A673 (cell line): ENCODE measurements at regions not wholly inside any gene's neighbourhood (a gene's known extent, or its start where the extent isn't known, plus 50 kb on each side); places are given as distances from the start of the nearest gene placed in this dataset.

Source experiments
- BruUV-seq: library from RNA; stranded (reverse); fragments of 400-500 nt; replicated peaks from 2 replicates; lab custom pipeline; 2021; lab: Mats Ljungman, UMichigan
- CTCF ChIA-PET: fragments of 300-600 bp; sonication (Branson Sonifier 250); formaldehyde crosslinking; loops from one replicate; lab custom pipeline; 2022; ENCODE audit warnings: antibody characterized with exemption; lab: Charles Lee
- POLR2A ChIA-PET: fragments of 300-600 bp; sonication (Branson Sonifier 250); formaldehyde crosslinking; loops from one replicate; lab custom pipeline; 2022; ENCODE audit warnings: antibody characterized with exemption; ENCODE audit not compliant: low non-redundant PET; lab: Charles Lee
- DNase-seq: peaks from one replicate; pipeline ENCODE4 v3.0.0-alpha.2; 2015; ENCODE audit warnings: low spot score
- H3K27ac ChIP-seq: fragments of 200-600 bp; sonication (generic); 2 replicates; pipeline ENCODE4 v1.5.1; 2016; ENCODE audit warnings: mixed run types, low read depth, mild to moderate bottlenecking, mixed read lengths, antibody characterized with exemption, low read length; ENCODE audit not compliant: poor library complexity, severe bottlenecking
- H3K27me3 ChIP-seq: fragments of 200-600 bp; sonication (generic); replicated peaks from 2 replicates; pipeline ENCODE4 v1.6.1; 2017; ENCODE audit warnings: mixed run types, low read depth, mild to moderate bottlenecking, mixed read lengths, antibody characterized with exemption, low read length; ENCODE audit not compliant: insufficient read depth, poor library complexity
- H3K36me3 ChIP-seq: fragments of 200-600 bp; sonication (generic); 2 replicates; pipeline ENCODE4 v1.6.1; 2016; ENCODE audit warnings: mixed run types, mild to moderate bottlenecking, mixed read lengths, antibody characterized with exemption, low read length; ENCODE audit not compliant: insufficient read depth, poor library complexity, severe bottlenecking
- H3K4me1 ChIP-seq: fragments of 200-600 bp; sonication (generic); 2 replicates; pipeline ENCODE4 v1.6.1; 2017; ENCODE audit warnings: mixed run types, mild to moderate bottlenecking, mixed read lengths, antibody characterized with exemption, low read length; ENCODE audit not compliant: insufficient read depth, poor library complexity, severe bottlenecking
- H3K4me3 ChIP-seq: fragments of 200-600 bp; sonication (generic); 2 replicates; pipeline ENCODE4 v1.5.1; 2016; ENCODE audit warnings: low read depth, mixed run types, mild to moderate bottlenecking, mixed read lengths, low read length; ENCODE audit not compliant: poor library complexity, severe bottlenecking
- H3K9me3 ChIP-seq: fragments of 200-600 bp; sonication (generic); 2 replicates; pipeline ENCODE4 v1.6.1; 2016; ENCODE audit warnings: mixed run types, low read depth, mild to moderate bottlenecking, mixed read lengths, antibody characterized with exemption, low read length; ENCODE audit not compliant: poor library complexity, severe bottlenecking
- EZH2 ChIP-seq: fragments of 200-600 bp; sonication (generic); IDR thresholded peaks from 2 replicates; pipeline ENCODE4 v1.6.1; 2017; ENCODE audit warnings: borderline replicate concordance, low read depth, mild to moderate bottlenecking, mixed read lengths, antibody characterized with exemption, low read length; ENCODE audit not compliant: poor library complexity, severe bottlenecking
- intact Hi-C: fragments of 100-400 bp; cut with micrococcal nuclease; formaldehyde crosslinking; loops from one replicate; pipeline ENCODE4 v1.10.0; 2022; ENCODE audit not compliant: unreplicated experiment
- TF ChIP-seq, protein P1 (sequence below): fragments of 300-800, 200-600 bp; sonication (generic); conservative IDR thresholded peaks from 2 replicates; pipeline ENCODE4 v1.5.1; 2017; ENCODE audit warnings: low read depth, mild to moderate bottlenecking, antibody characterized with exemption, low read length, moderate library complexity, mixed read lengths

DNA sequence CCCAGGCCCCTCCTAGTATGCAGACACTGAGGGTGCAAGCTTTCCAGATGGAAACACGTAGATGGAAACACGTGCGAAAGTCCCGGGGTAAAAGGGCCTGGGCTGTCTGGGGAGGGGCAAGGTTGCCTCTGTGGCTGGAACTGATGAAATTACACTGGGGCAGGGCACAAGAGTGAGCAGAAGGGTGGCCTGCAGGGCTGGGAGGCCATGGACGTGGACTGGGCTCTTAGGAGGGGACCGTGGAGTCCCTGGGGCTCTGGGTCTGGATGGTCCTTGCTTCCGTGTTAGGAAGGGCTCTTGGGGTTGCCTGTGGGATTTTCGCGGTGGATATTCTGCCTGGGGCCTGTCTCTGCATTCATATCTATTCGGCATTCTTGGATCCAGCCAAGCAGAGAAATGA is 63.3 kb downstream of the IRX1 start:
- Histone ChIP-seq H3K27me3 (no peaks in the 10 kb centered on the region), H3K4me3 (no peak overlapping the region), H3K9me3 (peaks cover 32% of the 10 kb centered on the region), H3K36me3 (no peaks in the 10 kb centered on the region), H3K4me1 (no peaks in the 10 kb centered on the region), H3K27ac (no peak overlapping the region)
- TF ChIP-seq, protein P1, sequence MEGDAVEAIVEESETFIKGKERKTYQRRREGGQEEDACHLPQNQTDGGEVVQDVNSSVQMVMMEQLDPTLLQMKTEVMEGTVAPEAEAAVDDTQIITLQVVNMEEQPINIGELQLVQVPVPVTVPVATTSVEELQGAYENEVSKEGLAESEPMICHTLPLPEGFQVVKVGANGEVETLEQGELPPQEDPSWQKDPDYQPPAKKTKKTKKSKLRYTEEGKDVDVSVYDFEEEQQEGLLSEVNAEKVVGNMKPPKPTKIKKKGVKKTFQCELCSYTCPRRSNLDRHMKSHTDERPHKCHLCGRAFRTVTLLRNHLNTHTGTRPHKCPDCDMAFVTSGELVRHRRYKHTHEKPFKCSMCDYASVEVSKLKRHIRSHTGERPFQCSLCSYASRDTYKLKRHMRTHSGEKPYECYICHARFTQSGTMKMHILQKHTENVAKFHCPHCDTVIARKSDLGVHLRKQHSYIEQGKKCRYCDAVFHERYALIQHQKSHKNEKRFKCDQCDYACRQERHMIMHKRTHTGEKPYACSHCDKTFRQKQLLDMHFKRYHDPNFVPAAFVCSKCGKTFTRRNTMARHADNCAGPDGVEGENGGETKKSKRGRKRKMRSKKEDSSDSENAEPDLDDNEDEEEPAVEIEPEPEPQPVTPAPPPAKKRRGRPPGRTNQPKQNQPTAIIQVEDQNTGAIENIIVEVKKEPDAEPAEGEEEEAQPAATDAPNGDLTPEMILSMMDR = no peak
- TF ChIP-seq EZH2 = no peak
- no peak for DNase-seq
- POLR2A ChIA-PET = no interaction called here
- intact Hi-C loops = no loop called here
- no TSS peak for BruUV-seq
- CTCF ChIA-PET = no interaction called here

DNA sequence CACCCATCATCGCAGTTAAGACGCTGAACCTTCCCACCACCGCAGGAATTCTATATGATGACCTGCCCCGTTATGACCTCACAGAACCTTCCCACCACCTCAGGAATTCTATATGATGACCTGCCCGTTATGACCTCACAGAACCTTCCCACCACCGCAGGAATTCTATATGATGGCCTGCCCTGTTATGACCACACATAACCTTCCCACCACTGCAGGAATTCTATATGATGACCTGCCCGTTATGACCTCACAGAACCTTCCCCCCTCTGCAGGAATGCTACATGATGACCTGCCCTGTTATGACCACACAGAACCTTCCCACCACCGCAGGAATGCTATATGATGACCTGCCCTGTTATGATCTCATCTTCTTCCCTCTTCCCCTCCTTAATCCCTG is 64.3 kb downstream of the IRX1 start:
- H3K4me3 ChIP-seq = no peak overlapping the region
- H3K27me3 ChIP-seq = no peaks in the 10 kb centered on the region
- CTCF ChIA-PET = no interaction called here
- no TSS peak for BruUV-seq
- H3K4me1 ChIP-seq = no peaks in the 10 kb centered on the region
- H3K36me3 ChIP-seq = no peaks in the 10 kb centered on the region
- H3K27ac ChIP-seq = no peak overlapping the region
- TF ChIP-seq, protein P1 = no peak
- TF ChIP-seq EZH2 = no peak
- peaks cover 32% of the 10 kb centered on the region for H3K9me3 ChIP-seq
- POLR2A ChIA-PET = no interaction called here
- no peak for DNase-seq
- intact Hi-C loops = no loop called here

DNA sequence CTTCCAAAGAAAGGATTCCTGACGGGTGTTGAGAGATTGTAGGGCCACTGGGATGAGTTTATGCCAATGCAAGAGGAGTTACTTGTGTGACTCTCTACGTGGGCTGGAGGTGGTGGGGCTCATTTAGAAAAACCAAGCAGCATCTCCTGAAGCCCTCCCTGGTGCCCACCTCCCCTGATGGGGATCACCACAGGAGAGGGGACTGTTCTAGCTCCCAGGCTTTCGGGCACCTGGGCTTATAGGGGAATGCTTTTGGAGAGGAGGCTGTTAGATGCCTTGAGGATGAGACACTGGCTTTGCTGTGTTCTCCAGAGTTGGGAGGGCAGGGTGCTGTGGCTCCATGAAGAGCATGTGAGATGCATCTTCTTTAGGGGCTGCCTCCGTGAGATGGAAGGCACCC is 65.0 kb downstream of the IRX1 start:
- POLR2A ChIA-PET = no interaction called here
- H3K4me1 ChIP-seq = no peaks in the 10 kb centered on the region
- H3K4me3 ChIP-seq = no peak overlapping the region
- H3K27ac ChIP-seq = no peak overlapping the region
- BruUV-seq = no TSS peak
- CTCF ChIA-PET = no interaction called here
- TF ChIP-seq, protein P1 = no peak
- no peak for TF ChIP-seq EZH2
- intact Hi-C loops = no loop called here
- H3K36me3 ChIP-seq = no peaks in the 10 kb centered on the region
- no peak for DNase-seq
- H3K9me3 ChIP-seq = peaks cover 32% of the 10 kb centered on the region
- H3K27me3 ChIP-seq = no peaks in the 10 kb centered on the region
